Stimulated activated CD8-positive, alpha-beta memory T cell treated with anti-CD3 and anti-CD28 coated beads, Interleukin-4, amount 100 ng/mL, for 1 hour (primary cell): ENCODE measurements at regions not wholly inside any gene's neighbourhood (a gene's known extent, or its start where the extent isn't known, plus 50 kb on each side); places are given as distances from the start of the nearest gene placed in this dataset.

Experiments
- DNase-seq, 2 donors: peaks; one replicate each; pipeline ENCODE4 v3.0.0-alpha.2; 2020; ENCODE audit warnings: low read depth in 2 of 2, low spot score in 1 of 2

GRCh38 chr20:50339466-50339901 is 148.9 kb downstream of the CEBPB start:
- no peak for DNase-seq

GRCh38 chr20:50340541-50340940 is 149.9 kb downstream of the CEBPB start:
- DNase-seq = no peak

- no peak for DNase-seq
Observed at GRCh38 chr20:50341050-50341449, 150.4 kb downstream of the CEBPB start.

GRCh38 chr20:50341880-50342637 is 151.4 kb downstream of the CEBPB start:
- no peak for DNase-seq

GRCh38 chr20:50342638-50343102 is 152.0 kb downstream of the CEBPB start:
- no peak for DNase-seq

- DNase-seq = no peak
Observed at GRCh38 chr20:50343125-50343489, 152.5 kb downstream of the CEBPB start.

- DNase-seq = no peak
Observed at GRCh38 chr20:50343490-50344179, 153.0 kb downstream of the CEBPB start.

GRCh38 chr20:50344232-50345071 is 153.8 kb downstream of the CEBPB start:
- DNase-seq = no peak

GRCh38 chr20:50345712-50346373 is 155.2 kb downstream of the CEBPB start:
- no peak for DNase-seq

GRCh38 chr20:50346374-50347283 is 156.0 kb downstream of the CEBPB start:
- no peak for DNase-seq

- DNase-seq = no peak
Observed at GRCh38 chr20:50347284-50348063, 156.8 kb downstream of the CEBPB start.

- no peak for DNase-seq
Observed at GRCh38 chr20:50348096-50348495, 157.5 kb downstream of the CEBPB start.

- no peak for DNase-seq
Observed at GRCh38 chr20:50350510-50351249, 159.5 kb upstream of the PTPN1 start.

GRCh38 chr20:50351541-50351940 is 158.6 kb upstream of the PTPN1 start:
- no peak for DNase-seq

GRCh38 chr20:50353289-50353961 is 156.8 kb upstream of the PTPN1 start:
- no peak for DNase-seq

- DNase-seq = no peak
Observed at GRCh38 chr20:50354721-50355589, 155.2 kb upstream of the PTPN1 start.
